ENCODE measurements at regions not wholly inside any gene's neighbourhood (a gene's known extent, or its start where the extent isn't known, plus 50 kb on each side); places are given as distances from the start of the nearest gene placed in this dataset.

- TF ChIP-seq ZBTB4 (CRISPR knock-in tag; IDR thresholded peaks at IDR 0.05), result no peak
- TF ChIP-seq EZH2 (IDR thresholded peaks at IDR 0.05; ENCODE audit: borderline replicate concordance, control insufficient read depth, low read depth, low read length), result no peak
- TF ChIP-seq LARP7 (IDR thresholded peaks at IDR 0.05), result no peak
- no peak for TF ChIP-seq E4F1 (IDR thresholded peaks at IDR 0.05; ENCODE audit: borderline replicate concordance, partially characterized antibody)
Measured at GRCh38 chr4:28254003-28254402, 1393.4 kb downstream of the STIM2 start (continued).

GRCh38 chr4:28256295-28256694 lies 1395.7 kb downstream of the STIM2 start:
- no peak overlapping the region for H3K27ac ChIP-seq (ENCODE audit: control insufficient read depth, insufficient read depth)
- no peak overlapping the region for H3K4me2 ChIP-seq (ENCODE audit: control insufficient read depth, insufficient read depth)
- H4K20me1 ChIP-seq (ENCODE audit: control insufficient read depth, insufficient read depth), result no peaks in the 10 kb centered on the region
- no peaks in the 10 kb centered on the region for H3K9me3 ChIP-seq (replicated peaks; ENCODE audit: control insufficient read depth, insufficient read depth, low read length)
- SMC1A ChIA-PET (ENCODE audit: uncharacterized antibody, unreplicated experiment), result interaction anchor here (0.5 to 1.7 kb wide), 3 partner anchors 8 to 430 kb away, joined by 3 to 5 read pairs (median 3); no protein-coding TSS in a partner anchor
- H3K27me3 ChIP-seq (replicated peaks in 1 of 2; ENCODE audit: control insufficient read depth in 2 of 2, insufficient read depth in 2 of 2, low read length in 1 of 2), result no peaks in the 10 kb centered on the region
- no peaks in the 10 kb centered on the region for H3K79me2 ChIP-seq (ENCODE audit: control insufficient read depth, insufficient read depth, low read length)
- FAIRE-seq, result no peak
- in situ Hi-C loops (cut with MboI) (no loop called here), intact Hi-C loops (cut with micrococcal nuclease; ENCODE audit: unreplicated experiment) (no loop called here)
- no peak for ATAC-seq
- BruUV-seq (replicated peaks), result no TSS peak
- CTCF ChIA-PET, result interaction anchor here (0.5 kb wide), 1 partner anchor 11 kb away, joined by 3 read pairs; no protein-coding TSS in a partner anchor
- H2AFZ ChIP-seq (ENCODE audit: control insufficient read depth, low read depth, low read length), result no peak overlapping the region
- RAD21 ChIA-PET (ENCODE audit: unreplicated experiment), result no interaction called here
- POLR2A ChIA-PET, result no interaction called here
- no CpG with 5 or more reads among the region's 1 CpG for WGBS (ENCODE audit: insufficient coverage, insufficient replicate concordance, low lambda C conversion rate, missing lambda C conversion rate)
- H3K4me1 ChIP-seq (ENCODE audit: control insufficient read depth, insufficient read depth, low read length), result no peaks in the 10 kb centered on the region
- H3K9ac ChIP-seq (ENCODE audit: control insufficient read depth, insufficient read depth, low read length), result no peak overlapping the region
- H3K36me3 ChIP-seq (ENCODE audit: control insufficient read depth in 2 of 2, insufficient read depth in 2 of 2, low read length in 1 of 2), result no peaks in the 10 kb centered on the region
- no peak overlapping the region for H3K4me3 ChIP-seq
- DNase-seq (ENCODE audit: low read depth, low spot score), result no peak
- no peak for TF ChIP-seq FOXM1 (IDR thresholded peaks at IDR 0.05; ENCODE audit: low read depth, low read length)
- TF ChIP-seq BCL3 (IDR thresholded peaks at IDR 0.05; ENCODE audit: borderline replicate concordance, insufficient read depth, low read depth, low read length, poor library complexity, severe bottlenecking), result no peak
- no peak for TF ChIP-seq POLR2A (IDR thresholded peaks at IDR 0.05; ENCODE audit: low read depth, low read length)
- no peak for TF ChIP-seq E4F1 (IDR thresholded peaks at IDR 0.05; ENCODE audit: borderline replicate concordance, partially characterized antibody)
- TF ChIP-seq STAT3 (IDR thresholded peaks at IDR 0.05; ENCODE audit: low read depth, low read length), result no peak
- no peak for TF ChIP-seq TAF1 (IDR thresholded peaks at IDR 0.05; ENCODE audit: borderline replicate concordance, low read depth, low read length)
- no peak for TF ChIP-seq ATF7 (IDR thresholded peaks at IDR 0.05; ENCODE audit: low read depth)
- no peak for TF ChIP-seq CHD2 (IDR thresholded peaks at IDR 0.05; ENCODE audit: borderline replicate concordance, low read depth, low read length)
- TF ChIP-seq USF1 (IDR thresholded peaks at IDR 0.05; ENCODE audit: borderline replicate concordance, extremely low read length, insufficient read depth, low read depth, low read length), result no peak

All from GM12878 (cell line).